ENCODE measurements at regions not wholly inside any gene's neighbourhood (a gene's known extent, or its start where the extent isn't known, plus 50 kb on each side); places are given as distances from the start of the nearest gene placed in this dataset.

- Histone ChIP-seq H3K36me3 (ENCODE audit: control insufficient read depth, insufficient read depth, low read length) (no peaks in the 10 kb centered on the region), H3K9me3 (ENCODE audit: control insufficient read depth, low read length) (no peaks in the 10 kb centered on the region), H3K4me1 (ENCODE audit: control insufficient read depth, insufficient read depth, low read length, poor library complexity, severe bottlenecking) (no peaks in the 10 kb centered on the region), H3K27me3 (replicated peaks; ENCODE audit: control insufficient read depth, insufficient read depth, low read length, poor library complexity, severe bottlenecking) (no peaks in the 10 kb centered on the region), H3K4me3 (ENCODE audit: insufficient read depth, low read depth, low read length, poor library complexity, severe bottlenecking) (no peak overlapping the region), H3K27ac (ENCODE audit: insufficient read depth, low read length, poor library complexity, severe bottlenecking) (no peak overlapping the region)
- no peak for DNase-seq
Measured at GRCh38 chr2:100731535-100731981, 88.4 kb upstream of the NPAS2 start.

- Histone ChIP-seq H3K36me3 (ENCODE audit: control insufficient read depth, insufficient read depth, low read length) (no peaks in the 10 kb centered on the region), H3K9me3 (ENCODE audit: control insufficient read depth, low read length) (no peaks in the 10 kb centered on the region), H3K4me3 (ENCODE audit: insufficient read depth, low read depth, low read length, poor library complexity, severe bottlenecking) (no peak overlapping the region), H3K27me3 (replicated peaks; ENCODE audit: control insufficient read depth, insufficient read depth, low read length, poor library complexity, severe bottlenecking) (no peaks in the 10 kb centered on the region), H3K27ac (ENCODE audit: insufficient read depth, low read length, poor library complexity, severe bottlenecking) (no peak overlapping the region), H3K4me1 (ENCODE audit: control insufficient read depth, insufficient read depth, low read length, poor library complexity, severe bottlenecking) (no peaks in the 10 kb centered on the region)
- DNase-seq, result no peak
Measured at GRCh38 chr2:100733391-100734187, 86.3 kb upstream of the NPAS2 start.

- Histone ChIP-seq H3K4me3 (ENCODE audit: insufficient read depth, low read depth, low read length, poor library complexity, severe bottlenecking) (no peak overlapping the region), H3K27me3 (replicated peaks; ENCODE audit: control insufficient read depth, insufficient read depth, low read length, poor library complexity, severe bottlenecking) (no peaks in the 10 kb centered on the region), H3K4me1 (ENCODE audit: control insufficient read depth, insufficient read depth, low read length, poor library complexity, severe bottlenecking) (no peaks in the 10 kb centered on the region), H3K9me3 (ENCODE audit: control insufficient read depth, low read length) (no peaks in the 10 kb centered on the region), H3K36me3 (ENCODE audit: control insufficient read depth, insufficient read depth, low read length) (no peaks in the 10 kb centered on the region), H3K27ac (ENCODE audit: insufficient read depth, low read length, poor library complexity, severe bottlenecking) (no peak overlapping the region)
- no peak for DNase-seq
Measured at GRCh38 chr2:100736121-100736915, 83.6 kb upstream of the NPAS2 start.

GRCh38 chr2:100739735-100740432 lies 80.1 kb upstream of the NPAS2 start:
- Histone ChIP-seq H3K9me3 (ENCODE audit: control insufficient read depth, low read length) (no peaks in the 10 kb centered on the region), H3K36me3 (ENCODE audit: control insufficient read depth, insufficient read depth, low read length) (no peaks in the 10 kb centered on the region), H3K27ac (ENCODE audit: insufficient read depth, low read length, poor library complexity, severe bottlenecking) (no peak overlapping the region), H3K4me3 (ENCODE audit: insufficient read depth, low read depth, low read length, poor library complexity, severe bottlenecking) (no peak overlapping the region), H3K27me3 (replicated peaks; ENCODE audit: control insufficient read depth, insufficient read depth, low read length, poor library complexity, severe bottlenecking) (no peaks in the 10 kb centered on the region), H3K4me1 (ENCODE audit: control insufficient read depth, insufficient read depth, low read length, poor library complexity, severe bottlenecking) (no peaks in the 10 kb centered on the region)
- DNase-seq, result no peak

- H3K27ac ChIP-seq (ENCODE audit: insufficient read depth, low read length, poor library complexity, severe bottlenecking), result no peak overlapping the region
- H3K36me3 ChIP-seq (ENCODE audit: control insufficient read depth, insufficient read depth, low read length), result no peaks in the 10 kb centered on the region
- no peak for DNase-seq
- H3K27me3 ChIP-seq (replicated peaks; ENCODE audit: control insufficient read depth, insufficient read depth, low read length, poor library complexity, severe bottlenecking), result no peaks in the 10 kb centered on the region
- H3K9me3 ChIP-seq (ENCODE audit: control insufficient read depth, low read length), result no peaks in the 10 kb centered on the region
- H3K4me3 ChIP-seq (ENCODE audit: insufficient read depth, low read depth, low read length, poor library complexity, severe bottlenecking), result no peak overlapping the region
- H3K4me1 ChIP-seq (ENCODE audit: control insufficient read depth, insufficient read depth, low read length, poor library complexity, severe bottlenecking), result no peaks in the 10 kb centered on the region
Measured at GRCh38 chr2:100741880-100742276, 78.1 kb upstream of the NPAS2 start.

GRCh38 chr2:100742277-100743254 lies 77.4 kb upstream of the NPAS2 start:
- Histone ChIP-seq H3K27me3 (replicated peaks; ENCODE audit: control insufficient read depth, insufficient read depth, low read length, poor library complexity, severe bottlenecking) (no peaks in the 10 kb centered on the region), H3K9me3 (ENCODE audit: control insufficient read depth, low read length) (no peaks in the 10 kb centered on the region), H3K36me3 (ENCODE audit: control insufficient read depth, insufficient read depth, low read length) (no peaks in the 10 kb centered on the region), H3K4me1 (ENCODE audit: control insufficient read depth, insufficient read depth, low read length, poor library complexity, severe bottlenecking) (no peaks in the 10 kb centered on the region), H3K27ac (ENCODE audit: insufficient read depth, low read length, poor library complexity, severe bottlenecking) (no peak overlapping the region), H3K4me3 (ENCODE audit: insufficient read depth, low read depth, low read length, poor library complexity, severe bottlenecking) (no peak overlapping the region)
- no peak for DNase-seq

- H3K4me1 ChIP-seq (ENCODE audit: control insufficient read depth, insufficient read depth, low read length, poor library complexity, severe bottlenecking), result no peaks in the 10 kb centered on the region
- no peak overlapping the region for H3K27ac ChIP-seq (ENCODE audit: insufficient read depth, low read length, poor library complexity, severe bottlenecking)
- H3K9me3 ChIP-seq (ENCODE audit: control insufficient read depth, low read length), result no peaks in the 10 kb centered on the region
- H3K27me3 ChIP-seq (replicated peaks; ENCODE audit: control insufficient read depth, insufficient read depth, low read length, poor library complexity, severe bottlenecking), result no peaks in the 10 kb centered on the region
- no peak overlapping the region for H3K4me3 ChIP-seq (ENCODE audit: insufficient read depth, low read depth, low read length, poor library complexity, severe bottlenecking)
- H3K36me3 ChIP-seq (ENCODE audit: control insufficient read depth, insufficient read depth, low read length), result no peaks in the 10 kb centered on the region
- no peak for DNase-seq
Measured at GRCh38 chr2:100743741-100744140, 76.2 kb upstream of the NPAS2 start.

- Histone ChIP-seq H3K36me3 (ENCODE audit: control insufficient read depth, insufficient read depth, low read length) (no peaks in the 10 kb centered on the region), H3K27me3 (replicated peaks; ENCODE audit: control insufficient read depth, insufficient read depth, low read length, poor library complexity, severe bottlenecking) (no peaks in the 10 kb centered on the region), H3K4me1 (ENCODE audit: control insufficient read depth, insufficient read depth, low read length, poor library complexity, severe bottlenecking) (no peaks in the 10 kb centered on the region), H3K9me3 (ENCODE audit: control insufficient read depth, low read length) (no peaks in the 10 kb centered on the region), H3K4me3 (ENCODE audit: insufficient read depth, low read depth, low read length, poor library complexity, severe bottlenecking) (no peak overlapping the region), H3K27ac (ENCODE audit: insufficient read depth, low read length, poor library complexity, severe bottlenecking) (no peak overlapping the region)
- no peak for DNase-seq
Measured at GRCh38 chr2:100744184-100744583, 75.8 kb upstream of the NPAS2 start.

- H3K9me3 ChIP-seq (ENCODE audit: control insufficient read depth, low read length), result no peaks in the 10 kb centered on the region
- no peak overlapping the region for H3K27ac ChIP-seq (ENCODE audit: insufficient read depth, low read length, poor library complexity, severe bottlenecking)
- no peak for DNase-seq
- H3K27me3 ChIP-seq (replicated peaks; ENCODE audit: control insufficient read depth, insufficient read depth, low read length, poor library complexity, severe bottlenecking), result no peaks in the 10 kb centered on the region
- no peaks in the 10 kb centered on the region for H3K36me3 ChIP-seq (ENCODE audit: control insufficient read depth, insufficient read depth, low read length)
- H3K4me1 ChIP-seq (ENCODE audit: control insufficient read depth, insufficient read depth, low read length, poor library complexity, severe bottlenecking), result no peaks in the 10 kb centered on the region
- no peak overlapping the region for H3K4me3 ChIP-seq (ENCODE audit: insufficient read depth, low read depth, low read length, poor library complexity, severe bottlenecking)
Measured at GRCh38 chr2:100744589-100744988, 75.3 kb upstream of the NPAS2 start.
